ENCODE measurements at regions not wholly inside any gene's neighbourhood (a gene's known extent, or its start where the extent isn't known, plus 50 kb on each side); places are given as distances from the start of the nearest gene placed in this dataset.

GRCh38 chr3:94520364-94520763 lies 457.5 kb downstream of the NSUN3 start:
- Histone ChIP-seq H3K36me3 (replicated peaks in 1 of 2) (no peaks in the 10 kb centered on the region), H3K27me3 (no peaks in the 10 kb centered on the region), H3K4me1 (replicated peaks in 1 of 2) (no peaks in the 10 kb centered on the region), H3K9me3 (replicated peaks in 1 of 3) (no peaks in the 10 kb centered on the region), H3K4me3 (no peak overlapping the region), H3K27ac (no peak overlapping the region)
- TF ChIP-seq CTCF (IDR thresholded peaks at IDR 0.05) (no peak), POLR2A (IDR thresholded peaks at IDR 0.05) (no peak)
- DNase-seq, result no peak
- WGBS, 4 donors, result 76 to 90% (median 85%) methylated on average over 1 of the region's 1 CpG
- intact Hi-C loops (cut with DNase I), result no loop called here

- no peaks in the 10 kb centered on the region for H3K36me3 ChIP-seq (replicated peaks in 1 of 2)
- intact Hi-C loops (cut with DNase I), result no loop called here
Measured at GRCh38 chr3:94522488-94522887, 459.6 kb downstream of the NSUN3 start.

GRCh38 chr3:94524102-94524919 lies 461.4 kb downstream of the NSUN3 start:
- no peak for DNase-seq
- WGBS, 4 donors, result 26 to 28% (median 27%) methylated on average over 9 of the region's 9 CpGs
- H3K27me3 ChIP-seq, result no peaks in the 10 kb centered on the region
- H3K4me1 ChIP-seq (replicated peaks in 1 of 2), result no peaks in the 10 kb centered on the region
- no peaks in the 10 kb centered on the region for H3K9me3 ChIP-seq (replicated peaks in 1 of 3)
- intact Hi-C loops (cut with DNase I), result no loop called here
- TF ChIP-seq POLR2A (IDR thresholded peaks at IDR 0.05) (no peak), CTCF (IDR thresholded peaks at IDR 0.05) (no peak)
- H3K36me3 ChIP-seq (replicated peaks in 1 of 2), result no peaks in the 10 kb centered on the region
- H3K27ac ChIP-seq, result no peak overlapping the region
- no peak overlapping the region for H3K4me3 ChIP-seq

More at GRCh38 chr3:94522488-94522887, 459.6 kb downstream of the NSUN3 start:
- H3K4me3 ChIP-seq, result no peak overlapping the region
- no peaks in the 10 kb centered on the region for H3K27me3 ChIP-seq
- H3K27ac ChIP-seq, result no peak overlapping the region
- H3K4me1 ChIP-seq (replicated peaks in 1 of 2), result no peaks in the 10 kb centered on the region
- no peak for TF ChIP-seq POLR2A (IDR thresholded peaks at IDR 0.05)
- no peak for TF ChIP-seq CTCF (IDR thresholded peaks at IDR 0.05)
- H3K9me3 ChIP-seq (replicated peaks in 1 of 3), result no peaks in the 10 kb centered on the region
- no peak for DNase-seq

- Histone ChIP-seq H3K27ac (no peak overlapping the region), H3K9me3 (replicated peaks in 1 of 3) (no peaks in the 10 kb centered on the region), H3K36me3 (replicated peaks in 1 of 2) (no peaks in the 10 kb centered on the region), H3K27me3 (no peaks in the 10 kb centered on the region), H3K4me1 (replicated peaks in 1 of 2) (no peaks in the 10 kb centered on the region), H3K4me3 (no peak overlapping the region)
- TF ChIP-seq CTCF (IDR thresholded peaks at IDR 0.05) (peak in 1 of 6 experiments; percentile 7), POLR2A (IDR thresholded peaks at IDR 0.05) (no peak)
- WGBS, 4 donors, result 79 to 84% (median 82%) methylated on average over 6 of the region's 6 CpGs
- intact Hi-C loops (cut with DNase I), result no loop called here
- DNase-seq, result no peak
Measured at GRCh38 chr3:94525043-94525442, 462.2 kb downstream of the NSUN3 start.
